ENCODE measurements at regions not wholly inside any gene's neighbourhood (a gene's known extent, or its start where the extent isn't known, plus 50 kb on each side); places are given as distances from the start of the nearest gene placed in this dataset.
A peak's percentile ranks its signal among the peaks of the same experiment; 100 is the strongest.

DNA sequence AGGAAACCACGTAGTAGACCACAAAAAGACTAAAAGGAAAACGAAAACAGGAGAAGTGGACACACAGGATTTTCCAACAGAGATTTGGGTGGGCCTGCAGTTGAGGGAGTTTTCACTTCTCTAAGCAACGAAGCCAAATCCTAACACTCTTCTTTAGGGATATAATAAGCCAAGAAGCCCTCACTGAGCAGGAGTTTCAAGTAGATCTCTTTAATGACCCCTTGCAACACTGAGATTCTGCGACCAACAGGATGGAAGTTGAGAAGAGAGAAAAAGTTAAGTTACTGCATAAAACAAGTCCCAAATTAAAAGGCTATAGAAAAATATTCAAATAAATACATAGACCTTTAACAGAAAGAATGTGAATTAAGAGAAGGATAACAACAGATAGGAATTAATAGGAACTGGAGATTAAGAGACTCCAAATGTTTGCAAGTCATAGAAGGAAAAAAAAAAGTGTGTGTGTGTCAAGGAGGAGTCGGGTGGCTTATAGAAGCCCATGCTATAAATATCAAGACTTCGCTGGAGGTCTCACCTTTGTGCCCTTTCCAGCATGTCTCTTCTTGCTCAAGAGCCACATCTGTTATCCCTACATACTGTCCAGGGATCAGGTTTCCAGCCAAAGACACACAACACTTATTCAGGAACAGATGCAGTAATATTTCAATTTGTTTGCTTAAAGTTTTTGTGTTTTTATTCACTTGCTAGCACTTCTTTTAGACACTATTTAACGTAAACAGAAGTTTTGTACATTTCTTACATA is 69.4 kb upstream of the ARHGAP28 start:
- peak; percentile 97 for FAIRE-seq

DNA sequence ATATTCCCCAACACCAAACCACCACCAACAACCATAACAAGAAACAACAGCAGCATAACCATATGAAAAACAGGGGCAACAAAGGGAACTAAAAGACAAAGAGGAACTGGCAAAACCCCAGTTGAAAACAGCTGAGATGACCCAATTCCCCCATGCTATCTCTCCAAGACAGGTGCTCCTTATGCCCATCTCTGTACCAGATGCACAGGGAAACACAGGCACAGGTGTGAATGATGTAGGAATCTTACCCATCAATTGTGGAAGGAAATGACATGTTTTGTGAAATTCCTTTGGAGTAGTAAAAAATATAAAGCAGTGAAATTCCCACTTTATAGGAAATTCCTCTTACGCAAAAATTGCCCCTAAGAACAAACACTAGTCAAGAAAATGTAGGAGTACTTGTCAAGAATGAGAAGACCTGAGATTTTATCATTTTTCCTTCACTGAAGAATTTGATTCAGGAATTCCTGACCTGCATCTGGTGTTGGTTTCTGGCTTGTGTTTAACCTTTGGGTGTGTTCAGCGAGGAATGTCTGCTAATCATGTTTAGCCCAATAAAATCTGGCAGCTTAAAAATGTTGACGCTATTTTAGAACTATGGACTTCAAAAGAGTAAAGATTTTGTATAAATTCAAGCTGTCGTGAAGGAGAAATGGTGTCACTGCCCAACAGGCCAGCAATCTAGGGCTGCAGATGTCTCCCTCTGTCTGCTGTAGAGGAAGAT is 67.7 kb upstream of the ARHGAP28 start:
- FAIRE-seq, result no peak

DNA sequence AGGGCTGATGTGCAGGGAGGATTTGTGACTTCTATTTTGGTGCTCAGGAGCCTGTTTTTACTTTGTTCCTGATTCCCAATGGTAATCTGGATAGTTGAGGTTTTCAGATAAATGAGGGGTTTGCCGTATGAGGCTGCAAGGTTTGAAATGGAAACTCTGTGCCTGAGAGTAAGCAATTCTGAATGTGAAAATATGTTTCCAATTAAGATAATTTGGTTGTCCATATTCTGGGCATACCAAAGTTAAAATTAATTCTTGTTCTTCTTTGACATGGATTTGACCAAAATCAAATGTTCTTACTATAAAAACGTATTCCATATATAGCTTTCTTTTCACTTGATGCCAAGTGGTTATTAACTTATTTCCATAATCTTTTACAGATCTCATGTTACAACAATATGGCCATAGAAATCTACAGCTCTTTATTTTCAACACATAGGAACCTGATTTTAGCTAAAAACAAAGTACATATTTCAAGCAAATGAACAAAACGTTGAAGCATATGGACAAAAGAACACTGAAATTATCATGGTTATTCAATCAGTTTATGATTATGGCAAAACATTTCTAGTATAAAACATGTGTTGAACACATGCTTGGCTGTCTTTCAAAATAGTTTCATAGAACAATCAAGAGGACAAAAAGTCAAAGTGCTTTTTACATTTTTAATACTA is 63.4 kb upstream of the ARHGAP28 start:
- peak; percentile 71 for FAIRE-seq

DNA sequence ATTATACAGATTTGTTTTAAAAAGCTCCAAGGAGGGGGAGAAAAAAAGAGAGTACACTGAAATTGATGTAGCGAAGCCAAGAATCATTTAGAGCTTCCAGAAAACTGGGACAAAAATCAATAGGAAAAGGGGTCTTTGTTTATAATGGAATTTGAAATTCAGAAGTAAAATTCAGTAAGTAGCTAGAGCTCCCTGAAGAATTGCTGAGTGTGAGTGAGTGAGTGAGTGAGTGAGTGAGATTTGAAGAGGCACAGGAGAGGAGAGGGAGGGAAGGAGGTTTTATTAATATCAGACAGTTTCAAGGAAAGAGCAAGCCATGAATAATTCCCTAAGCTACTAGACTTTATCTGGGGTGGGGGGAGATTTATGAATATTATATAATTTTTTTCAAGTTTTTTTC is 60.7 kb upstream of the ARHGAP28 start:
- FAIRE-seq, result no peak

DNA sequence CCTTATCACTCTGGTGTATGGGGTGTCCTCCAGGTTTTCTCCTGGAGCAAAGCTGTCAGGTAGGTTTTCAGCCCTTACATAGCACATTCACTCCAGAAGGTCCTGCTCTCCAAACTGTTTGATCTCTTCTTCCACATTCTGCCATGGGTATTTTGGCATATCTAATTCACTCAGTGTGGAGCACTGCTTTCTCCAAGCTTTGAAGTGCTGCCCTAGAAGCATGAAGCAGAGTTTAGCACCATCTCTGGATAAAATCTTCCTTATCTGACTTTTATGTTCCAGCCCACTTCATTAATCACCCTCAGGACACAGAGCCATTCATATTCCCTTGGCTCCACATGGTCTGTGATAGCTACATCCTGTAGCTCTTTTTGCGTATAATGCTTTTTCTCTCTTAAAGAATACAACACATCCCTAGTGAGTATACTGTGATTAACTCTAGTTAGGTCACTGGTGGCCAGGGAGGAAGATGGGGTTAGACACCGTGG is 56.7 kb upstream of the ARHGAP28 start:
- peak; percentile 39 for FAIRE-seq

DNA sequence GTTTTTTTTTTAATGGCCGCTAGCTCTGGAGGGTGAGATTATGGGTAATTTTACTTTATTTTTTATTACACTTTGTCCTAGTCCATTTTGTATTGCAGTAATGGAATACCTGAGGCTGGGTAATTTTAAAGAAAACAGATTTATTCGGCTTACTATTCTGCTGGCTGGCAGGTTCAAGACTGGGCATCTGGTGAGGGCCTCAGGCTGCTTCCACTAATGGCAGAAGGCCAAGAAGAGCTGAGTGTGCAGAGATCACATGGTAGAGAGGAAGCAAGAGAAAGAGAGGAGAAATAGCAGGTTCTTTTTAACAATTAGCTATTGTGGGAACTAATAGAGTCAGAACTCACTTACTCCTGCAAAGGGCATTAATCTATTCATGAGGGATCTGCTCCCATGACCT is 52.4 kb upstream of the ARHGAP28 start:
- FAIRE-seq, result no peak

DNA sequence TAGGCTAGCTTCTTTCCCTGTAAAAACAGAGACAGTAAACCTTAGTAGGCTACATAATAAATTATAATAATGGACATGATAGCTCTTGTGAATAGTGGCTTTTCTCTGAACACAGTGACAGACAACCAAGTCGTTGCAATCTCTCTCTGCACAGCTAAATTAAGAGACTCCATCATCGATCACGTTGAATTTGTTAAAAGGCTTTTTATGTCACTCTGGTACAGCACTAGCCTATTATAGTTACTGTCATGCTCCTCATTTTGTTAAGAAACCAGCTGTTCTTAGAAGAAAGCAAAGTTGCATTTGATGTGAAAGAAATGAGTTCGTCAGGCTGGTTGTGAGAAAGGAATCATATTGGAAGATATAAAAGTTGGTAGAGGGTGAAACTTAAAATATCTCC is 50.3 kb upstream of the ARHGAP28 start:
- no peak for FAIRE-seq
